DOHH2 (cell line): ENCODE measurements at regions not wholly inside any gene's neighbourhood (a gene's known extent, or its start where the extent isn't known, plus 50 kb on each side); places are given as distances from the start of the nearest gene placed in this dataset.

Source experiments
- EZH2phosphoT487 ChIP-seq: fragments of 200-600 bp; sonication (generic); IDR thresholded peaks from 2 replicates; pipeline ENCODE4 v1.6.1; 2017; ENCODE audit warnings: borderline replicate concordance, mild to moderate bottlenecking, antibody characterized with exemption, low read length, moderate library complexity, mixed read lengths
- TF ChIP-seq, protein P1 (sequence below): fragments of 200-600 bp; sonication (generic); IDR thresholded peaks from one replicate; pipeline ENCODE4 v1.5.1; 2014; ENCODE audit warnings: antibody characterized with exemption, mild to moderate bottlenecking, low read depth, low read length; ENCODE audit not compliant: poor library complexity, severe bottlenecking

DNA sequence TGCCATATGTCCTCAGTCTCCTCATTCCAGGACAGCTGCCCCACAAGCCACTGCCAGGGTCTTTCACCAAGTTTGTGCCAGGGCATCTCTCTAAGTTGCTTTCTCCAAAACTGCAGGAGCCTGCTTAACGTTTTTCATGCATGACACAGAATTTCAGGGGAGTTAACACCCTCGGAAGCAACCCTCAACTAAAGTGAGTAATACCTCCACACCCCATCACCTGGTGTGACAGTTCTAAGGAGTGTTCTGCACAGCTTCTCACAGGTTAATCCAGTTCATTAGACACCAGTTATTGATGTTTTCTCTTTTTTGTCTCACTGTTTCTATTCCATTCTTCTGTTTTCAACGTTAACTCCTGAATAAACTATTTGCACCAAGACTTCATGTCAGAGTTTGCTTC lies 115.0 kb downstream of the BACH1 start:
- TF ChIP-seq, protein P1, sequence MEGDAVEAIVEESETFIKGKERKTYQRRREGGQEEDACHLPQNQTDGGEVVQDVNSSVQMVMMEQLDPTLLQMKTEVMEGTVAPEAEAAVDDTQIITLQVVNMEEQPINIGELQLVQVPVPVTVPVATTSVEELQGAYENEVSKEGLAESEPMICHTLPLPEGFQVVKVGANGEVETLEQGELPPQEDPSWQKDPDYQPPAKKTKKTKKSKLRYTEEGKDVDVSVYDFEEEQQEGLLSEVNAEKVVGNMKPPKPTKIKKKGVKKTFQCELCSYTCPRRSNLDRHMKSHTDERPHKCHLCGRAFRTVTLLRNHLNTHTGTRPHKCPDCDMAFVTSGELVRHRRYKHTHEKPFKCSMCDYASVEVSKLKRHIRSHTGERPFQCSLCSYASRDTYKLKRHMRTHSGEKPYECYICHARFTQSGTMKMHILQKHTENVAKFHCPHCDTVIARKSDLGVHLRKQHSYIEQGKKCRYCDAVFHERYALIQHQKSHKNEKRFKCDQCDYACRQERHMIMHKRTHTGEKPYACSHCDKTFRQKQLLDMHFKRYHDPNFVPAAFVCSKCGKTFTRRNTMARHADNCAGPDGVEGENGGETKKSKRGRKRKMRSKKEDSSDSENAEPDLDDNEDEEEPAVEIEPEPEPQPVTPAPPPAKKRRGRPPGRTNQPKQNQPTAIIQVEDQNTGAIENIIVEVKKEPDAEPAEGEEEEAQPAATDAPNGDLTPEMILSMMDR: no peak
- no peak for TF ChIP-seq EZH2phosphoT487
